ENCODE measurements at regions not wholly inside any gene's neighbourhood (a gene's known extent, or its start where the extent isn't known, plus 50 kb on each side); places are given as distances from the start of the nearest gene placed in this dataset.

- DNase-seq: no peak
Observed at GRCh38 chr20:17023036-17023435, 203.8 kb upstream of the PCSK2 start.

- DNase-seq: no peak
Observed at GRCh38 chr20:17023806-17024205, 203.0 kb upstream of the PCSK2 start.

GRCh38 chr20:17024513-17025119 is 202.2 kb upstream of the PCSK2 start:
- DNase-seq: no peak

GRCh38 chr20:17026346-17026745 is 200.5 kb upstream of the PCSK2 start:
- DNase-seq: no peak

GRCh38 chr20:17029698-17030097 is 197.1 kb upstream of the PCSK2 start:
- DNase-seq: no peak

GRCh38 chr20:17036541-17036940 is 190.3 kb upstream of the PCSK2 start:
- no peak for DNase-seq

- no peak for DNase-seq
Observed at GRCh38 chr20:17042122-17042521, 184.7 kb upstream of the PCSK2 start.

GRCh38 chr20:17043323-17043722 is 183.5 kb upstream of the PCSK2 start:
- no peak for DNase-seq

- no peak for DNase-seq
Observed at GRCh38 chr20:17044891-17045290, 181.9 kb upstream of the PCSK2 start.

- no peak for DNase-seq
Observed at GRCh38 chr20:17059465-17059864, 167.4 kb upstream of the PCSK2 start.

- no peak for DNase-seq
Observed at GRCh38 chr20:17061715-17062114, 165.1 kb upstream of the PCSK2 start.

GRCh38 chr20:17062712-17063111 is 164.1 kb upstream of the PCSK2 start:
- DNase-seq: no peak

GRCh38 chr20:17066902-17067301 is 159.9 kb upstream of the PCSK2 start:
- DNase-seq: no peak

GRCh38 chr20:17068084-17068711 is 158.6 kb upstream of the PCSK2 start:
- DNase-seq: no peak

- no peak for DNase-seq
Observed at GRCh38 chr20:17077030-17077429, 149.8 kb upstream of the PCSK2 start.

GRCh38 chr20:17083738-17084137 is 143.1 kb upstream of the PCSK2 start:
- DNase-seq: no peak

GRCh38 chr20:17084909-17085308 is 141.9 kb upstream of the PCSK2 start:
- no peak for DNase-seq

- no peak for DNase-seq
Observed at GRCh38 chr20:17093782-17094181, 133.1 kb upstream of the PCSK2 start.

GRCh38 chr20:17097603-17098002 is 129.2 kb upstream of the PCSK2 start:
- DNase-seq: no peak

- no peak for DNase-seq
Observed at GRCh38 chr20:17100506-17100905, 126.3 kb upstream of the PCSK2 start.

GRCh38 chr20:17107127-17107526 is 119.7 kb upstream of the PCSK2 start:
- DNase-seq: no peak

- no peak for DNase-seq
Observed at GRCh38 chr20:17108896-17109295, 117.9 kb upstream of the PCSK2 start.

GRCh38 chr20:17109307-17109706 is 117.5 kb upstream of the PCSK2 start:
- no peak for DNase-seq

- DNase-seq: no peak
Observed at GRCh38 chr20:17128206-17128605, 98.6 kb upstream of the PCSK2 start.

GRCh38 chr20:17129089-17129488 is 97.8 kb upstream of the PCSK2 start:
- no peak for DNase-seq
